Activated naive CD4-positive, alpha-beta T cell treated with Interleukin-2 at 50 U/mL for 16 hours (primary cell): ENCODE measurements at regions not wholly inside any gene's neighbourhood (a gene's known extent, or its start where the extent isn't known, plus 50 kb on each side); places are given as distances from the start of the nearest gene placed in this dataset.
"Not testable (repeated sequence)": the region's sequence is repeated elsewhere in the genome, so short reads cannot be mapped to it uniquely, and the experiment has no call there.

Experiments
- DNase-seq: peaks from one replicate; pipeline ENCODE4 v3.0.0-alpha.2; 2020

- DNase-seq: no peak
Observed at GRCh38 chr18:76720683-76721082, 101.7 kb upstream of the ZNF236 start.

GRCh38 chr18:76715012-76715610 is 107.2 kb upstream of the ZNF236 start:
- no peak for DNase-seq

- DNase-seq: no peak
Observed at GRCh38 chr18:76713432-76713831, 108.9 kb upstream of the ZNF236 start.

- DNase-seq: no peak
Observed at GRCh38 chr18:76712511-76713140, 109.7 kb upstream of the ZNF236 start.

GRCh38 chr18:76710646-76711520 is 111.5 kb upstream of the ZNF236 start:
- DNase-seq: no peak

- peak; percentile 59 for DNase-seq
Observed at GRCh38 chr18:76709659-76710645, 112.4 kb upstream of the ZNF236 start.

GRCh38 chr18:76708722-76709353 is 113.5 kb upstream of the ZNF236 start:
- DNase-seq: no peak

GRCh38 chr18:76708071-76708721 is 114.2 kb upstream of the ZNF236 start:
- DNase-seq: no peak

- DNase-seq: no peak
Observed at GRCh38 chr18:76707534-76707933, 114.8 kb upstream of the ZNF236 start.

GRCh38 chr18:76704589-76704988 is 117.8 kb upstream of the ZNF236 start:
- not testable (repeated sequence) for DNase-seq

- DNase-seq: no peak
Observed at GRCh38 chr18:76699923-76700322, 122.4 kb upstream of the ZNF236 start.

- no peak for DNase-seq
Observed at GRCh38 chr18:76697441-76697901, 124.9 kb upstream of the ZNF236 start.

- DNase-seq: no peak
Observed at GRCh38 chr18:76691800-76692199, 130.6 kb upstream of the ZNF236 start.

- no peak for DNase-seq
Observed at GRCh38 chr18:76689646-76690264, 132.6 kb upstream of the ZNF236 start.

GRCh38 chr18:76688724-76689472 is 133.5 kb upstream of the ZNF236 start:
- no peak for DNase-seq

GRCh38 chr18:76687304-76687962 is 134.9 kb upstream of the ZNF236 start:
- DNase-seq: peak; percentile 27

GRCh38 chr18:76686737-76687231 is 135.6 kb upstream of the ZNF236 start:
- no peak for DNase-seq

GRCh38 chr18:76685860-76686259 is 136.5 kb upstream of the ZNF236 start:
- no peak for DNase-seq

GRCh38 chr18:76685402-76685801 is 137.0 kb upstream of the ZNF236 start:
- DNase-seq: no peak
